NCI-H510A treated with DMSO at 0.1 percent for 48 hours (cell line): ENCODE measurements at regions not wholly inside any gene's neighbourhood (a gene's known extent, or its start where the extent isn't known, plus 50 kb on each side); places are given as distances from the start of the nearest gene placed in this dataset.
"Not testable (repeated sequence)": the region's sequence is repeated elsewhere in the genome, so short reads cannot be mapped to it uniquely, and the experiment has no call there.

Experiments used
- DNase-seq: peaks from one replicate; lab custom pipeline; 2025; lab: John Stamatoyannopoulos, UW

DNA sequence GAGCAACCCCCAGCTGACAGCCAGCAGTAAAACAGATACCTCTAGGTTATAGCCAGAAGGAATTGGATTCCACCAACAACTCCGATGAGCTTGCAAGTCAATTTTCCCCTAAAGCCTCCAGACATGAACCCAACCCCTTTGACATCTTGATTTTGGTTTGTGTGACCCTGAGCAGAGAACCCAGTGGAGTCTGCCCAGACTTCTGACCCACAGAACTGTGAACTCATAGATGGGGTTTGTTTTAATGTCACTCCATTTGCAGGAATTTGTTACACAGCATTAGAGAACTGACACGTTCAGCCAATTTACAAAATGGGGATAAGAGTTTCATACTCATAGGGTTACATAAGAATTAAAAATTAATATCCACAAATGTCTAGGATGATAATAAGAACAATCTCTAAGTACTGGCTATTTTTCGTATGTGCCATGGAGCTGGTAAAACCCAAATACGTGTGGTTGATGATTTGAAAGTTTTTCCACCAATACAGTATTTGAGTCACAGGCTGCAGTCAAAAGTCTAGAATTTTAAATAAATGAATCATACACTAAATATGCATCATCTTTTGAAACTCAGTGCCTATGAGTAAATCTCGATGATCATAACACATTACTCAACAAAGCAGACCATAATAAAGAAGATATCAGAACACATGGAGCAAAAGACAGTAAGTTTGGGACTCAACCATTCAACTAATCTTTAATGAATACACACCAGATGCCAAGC is 380.0 kb downstream of the ANAPC1 start:
- not testable (repeated sequence) for DNase-seq

DNA sequence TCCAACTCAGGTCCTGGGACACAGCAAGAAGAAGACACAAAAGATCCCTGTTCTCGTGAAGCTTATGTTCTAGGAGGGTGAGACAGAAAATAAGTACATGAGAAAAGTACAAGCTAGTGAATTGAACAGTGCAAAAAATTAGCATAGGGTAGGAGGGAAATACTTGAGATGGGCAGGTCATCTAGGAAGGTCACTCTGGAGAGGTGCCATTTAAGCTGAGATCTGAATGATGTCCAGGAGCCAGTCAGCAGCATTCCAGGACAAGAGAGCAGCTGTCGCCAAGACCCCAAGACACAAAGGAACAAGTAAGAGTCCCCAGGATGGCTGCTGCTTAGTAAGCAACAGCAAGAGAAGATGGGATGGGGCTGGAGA is 379.4 kb downstream of the ANAPC1 start:
- not testable (repeated sequence) for DNase-seq

DNA sequence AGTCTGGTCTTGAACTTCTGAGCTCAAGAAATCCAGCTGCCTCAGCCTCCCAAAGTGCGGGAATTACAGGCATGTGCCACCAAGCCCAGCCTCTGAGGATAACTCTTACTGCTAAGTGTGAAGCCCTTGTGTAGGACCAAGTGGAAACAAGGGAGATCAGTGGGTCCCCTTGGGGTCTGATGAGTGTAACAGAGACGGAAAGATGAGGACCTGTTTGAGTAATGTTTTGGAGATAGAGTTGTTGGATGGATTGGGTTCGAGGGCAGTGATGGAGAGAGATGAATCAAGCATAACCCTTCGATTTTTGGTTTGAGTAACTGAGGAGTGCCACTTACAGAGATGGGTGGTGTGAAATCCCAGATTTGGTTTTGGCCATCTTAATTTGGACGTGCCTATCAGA is 378.7 kb downstream of the ANAPC1 start:
- DNase-seq = not testable (repeated sequence)

DNA sequence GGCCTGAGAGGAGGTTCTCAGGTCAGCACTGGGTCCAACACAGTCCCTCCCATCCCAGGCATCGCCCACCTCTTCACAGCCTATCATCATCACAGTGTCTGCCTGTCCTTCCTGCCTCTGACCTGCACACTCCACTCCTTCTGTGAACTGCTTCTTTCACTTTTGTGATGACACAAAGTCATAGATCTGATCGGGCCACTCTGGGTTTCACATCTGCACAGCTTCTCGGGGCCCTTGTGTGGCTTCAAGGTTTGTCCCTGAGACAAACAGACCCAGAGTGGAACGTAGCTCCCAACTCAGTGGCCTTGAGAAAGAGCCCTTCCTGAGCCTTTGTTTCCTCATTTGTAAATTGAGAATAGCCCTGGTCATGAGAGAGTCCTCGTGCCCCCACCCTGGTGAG is 377.1 kb downstream of the ANAPC1 start:
- DNase-seq = not testable (repeated sequence)

DNA sequence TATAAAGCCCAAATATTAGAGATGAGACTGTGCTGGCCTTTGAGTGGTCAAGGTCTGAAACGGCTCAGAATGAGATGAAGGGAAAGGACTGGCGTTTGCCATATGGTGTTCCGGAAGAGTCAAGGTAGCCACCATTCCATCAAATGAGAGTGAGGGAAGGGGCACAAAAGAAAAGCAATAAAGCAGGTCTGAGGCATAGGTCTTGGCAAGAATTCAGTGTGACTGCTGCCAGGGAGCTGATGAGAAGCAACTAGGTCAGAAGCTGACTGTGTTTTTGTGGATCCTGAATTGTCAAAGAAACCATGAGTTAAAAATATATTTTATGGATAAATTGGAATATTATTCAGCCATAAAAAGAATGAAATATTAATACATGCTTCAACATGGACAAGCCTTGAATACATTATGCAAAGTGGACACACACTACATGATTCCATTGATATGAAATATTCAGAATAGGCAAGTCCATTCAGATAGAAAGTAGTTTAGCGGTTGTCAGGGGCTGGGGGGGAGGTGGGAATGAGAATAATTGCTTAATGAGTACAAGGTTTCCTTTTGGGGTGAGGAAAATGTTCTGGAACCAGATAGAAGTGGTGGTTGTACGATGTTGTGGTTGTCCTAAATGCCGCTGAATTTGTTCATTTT is 374.6 kb downstream of the ANAPC1 start:
- DNase-seq = not testable (repeated sequence)

DNA sequence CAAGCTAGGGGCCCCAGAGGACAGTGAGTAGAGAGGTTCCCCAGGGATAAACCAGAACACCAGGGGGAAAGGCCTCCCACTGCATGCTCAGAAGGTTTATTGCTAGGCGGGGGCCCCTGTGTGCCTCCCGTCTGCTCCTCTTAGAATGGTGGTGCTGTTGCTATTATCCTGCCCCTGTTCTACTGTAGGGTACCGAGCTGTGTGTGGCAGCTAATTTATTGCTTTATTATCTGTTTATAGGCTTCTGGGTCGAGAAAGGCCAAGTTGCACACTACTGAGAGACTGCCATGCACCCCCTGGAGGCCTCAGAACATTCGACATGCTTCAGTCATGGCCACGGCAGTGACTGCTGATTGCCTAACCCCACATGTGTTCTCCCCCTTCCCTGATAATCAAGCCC is 373.6 kb downstream of the ANAPC1 start:
- not testable (repeated sequence) for DNase-seq

DNA sequence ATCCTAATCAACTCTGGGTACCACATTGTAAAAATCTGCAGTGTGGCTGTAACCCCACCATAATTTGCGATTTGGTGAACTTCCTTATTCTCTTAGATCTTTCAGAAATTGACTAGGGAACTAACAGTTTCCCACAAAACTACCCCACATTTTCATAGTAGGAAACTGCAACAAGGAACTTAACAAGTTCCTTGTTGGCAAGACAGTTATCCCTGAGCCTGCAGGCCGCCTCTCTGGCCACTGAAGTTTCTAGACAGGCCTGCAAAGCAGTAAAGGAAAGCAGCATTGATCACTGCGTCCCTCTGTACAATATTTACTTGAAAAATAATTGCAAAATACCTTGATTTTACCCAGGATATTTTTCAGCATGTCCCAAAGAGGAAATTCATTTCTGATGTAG is 372.9 kb downstream of the ANAPC1 start:
- DNase-seq = not testable (repeated sequence)

DNA sequence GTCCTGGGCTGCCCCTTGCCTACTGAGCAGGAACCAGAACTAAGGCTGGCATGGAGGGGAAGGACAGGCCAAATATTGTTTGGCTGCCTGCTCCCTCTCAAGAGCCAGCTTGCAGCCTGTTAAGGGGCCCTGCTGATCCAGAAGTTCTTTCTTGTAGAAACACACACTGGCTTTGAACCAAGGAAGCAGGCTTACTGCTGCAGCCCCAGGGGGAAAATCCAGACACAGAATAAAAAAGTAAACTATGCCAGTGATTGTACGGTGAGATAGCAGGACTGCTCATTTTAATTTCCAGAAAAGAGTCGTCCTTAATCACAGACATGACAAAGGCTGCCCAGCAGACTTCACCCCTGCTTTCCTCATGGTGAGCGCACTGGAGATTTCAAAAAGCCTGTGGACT is 371.6 kb downstream of the ANAPC1 start:
- not testable (repeated sequence) for DNase-seq

DNA sequence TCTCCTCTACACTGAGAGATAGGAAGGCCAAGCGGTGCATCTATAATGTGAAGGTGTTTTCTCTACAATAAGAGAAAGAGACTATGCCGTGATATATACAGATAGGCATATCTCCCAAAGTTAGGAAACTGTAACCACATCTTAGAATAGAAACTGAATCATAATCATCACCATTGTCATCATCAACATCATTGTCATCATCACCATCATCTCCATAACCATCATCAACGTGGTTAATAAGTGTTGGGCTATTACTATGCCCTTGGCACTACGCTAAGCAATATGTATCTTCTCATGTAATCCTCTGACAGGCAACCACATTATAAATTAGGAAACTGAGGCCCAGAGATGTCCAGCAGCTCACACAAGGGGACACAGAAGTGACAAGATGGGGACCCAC is 369.9 kb downstream of the ANAPC1 start:
- DNase-seq = not testable (repeated sequence)

DNA sequence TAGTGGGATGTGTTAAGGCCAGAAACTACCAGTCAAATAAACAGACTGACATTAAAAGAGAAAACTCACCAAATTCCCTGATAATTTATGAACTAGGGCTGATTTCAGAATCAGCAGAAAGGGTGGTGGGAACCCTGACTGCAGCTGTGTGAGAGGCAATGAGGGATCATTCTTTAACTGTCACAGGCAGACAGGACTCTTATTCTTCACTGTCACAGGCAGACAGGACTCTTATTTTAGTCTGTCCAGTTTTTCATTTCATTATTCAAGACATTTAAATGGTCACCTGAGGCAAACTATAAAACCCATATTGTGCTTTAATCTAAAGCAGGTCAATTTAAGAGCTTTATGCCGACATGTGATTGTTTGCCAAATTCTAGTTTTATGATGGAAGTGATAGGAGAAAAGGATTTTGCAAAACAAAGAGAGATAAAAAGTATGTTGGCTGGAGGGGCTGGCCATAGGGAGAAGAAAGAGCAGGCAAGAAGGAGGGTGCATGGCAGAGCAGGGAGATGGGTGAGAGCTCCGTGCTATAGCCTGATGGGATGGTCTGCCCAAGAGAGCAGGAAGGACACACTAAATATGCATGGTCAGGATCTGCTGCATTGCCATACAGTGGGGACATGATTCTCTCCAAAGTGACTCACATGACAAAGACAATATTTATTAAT is 366.8 kb downstream of the ANAPC1 start:
- not testable (repeated sequence) for DNase-seq

DNA sequence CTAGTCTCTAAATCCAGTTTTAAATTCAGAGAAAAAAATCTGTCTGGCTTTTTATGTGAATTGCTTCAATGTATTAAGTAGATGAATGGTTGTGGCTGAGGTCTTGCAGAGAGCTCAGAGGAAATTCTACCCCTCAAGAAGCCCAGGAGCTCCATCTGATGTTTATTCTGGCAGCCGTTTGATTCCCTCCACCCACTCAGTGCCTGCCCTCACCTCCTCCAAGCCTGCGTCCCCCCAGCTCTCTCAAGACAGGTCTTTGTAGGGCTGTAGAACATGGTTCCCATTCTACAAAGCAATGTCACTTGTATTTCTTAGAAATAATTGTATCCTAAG is 366.3 kb downstream of the ANAPC1 start:
- DNase-seq = not testable (repeated sequence)

DNA sequence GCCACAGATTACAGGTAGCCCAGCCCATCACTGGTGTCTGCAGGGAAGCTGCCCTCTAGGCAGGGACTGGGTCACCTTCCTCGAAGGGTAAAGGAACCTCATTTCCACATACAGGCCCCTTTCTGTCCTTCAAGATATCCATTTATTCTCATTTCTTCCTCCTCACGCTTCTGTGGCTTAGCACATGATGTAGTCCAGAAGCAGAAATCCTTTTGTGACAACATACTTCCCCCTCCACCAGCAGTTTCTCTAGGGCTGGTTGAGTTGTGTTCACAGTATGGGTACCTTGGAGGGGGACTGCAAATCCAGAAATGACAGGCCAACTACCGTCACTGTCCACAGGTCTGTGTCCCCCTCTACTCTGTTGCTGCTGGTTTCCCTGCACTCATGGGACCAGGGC is 364.9 kb downstream of the ANAPC1 start:
- DNase-seq = no peak

DNA sequence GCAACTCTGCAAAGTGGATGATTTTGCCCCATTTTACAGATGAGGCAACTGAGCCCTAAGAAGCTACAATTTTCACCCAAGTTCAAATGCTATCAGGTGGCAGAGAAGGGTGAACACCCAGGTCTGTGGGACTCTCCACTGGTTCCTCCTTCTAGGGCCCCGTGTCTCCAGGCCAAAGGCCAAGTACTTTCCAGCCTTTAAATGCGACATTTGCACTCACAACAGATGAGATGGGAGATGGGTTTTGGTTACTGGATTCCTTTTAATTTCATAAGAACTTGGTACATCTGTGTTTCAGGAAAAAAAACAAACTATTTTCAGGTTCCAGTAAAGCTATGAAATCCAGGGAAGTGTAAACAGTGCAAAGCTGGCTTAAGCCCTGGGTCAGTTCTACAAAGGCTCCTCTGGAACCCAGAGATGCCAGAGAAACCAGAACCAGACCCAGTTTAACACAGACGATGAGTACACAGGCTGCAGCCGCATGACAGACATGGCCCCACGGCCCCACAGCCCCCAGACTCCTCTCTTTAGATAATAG is 361.7 kb downstream of the ANAPC1 start:
- no peak for DNase-seq

DNA sequence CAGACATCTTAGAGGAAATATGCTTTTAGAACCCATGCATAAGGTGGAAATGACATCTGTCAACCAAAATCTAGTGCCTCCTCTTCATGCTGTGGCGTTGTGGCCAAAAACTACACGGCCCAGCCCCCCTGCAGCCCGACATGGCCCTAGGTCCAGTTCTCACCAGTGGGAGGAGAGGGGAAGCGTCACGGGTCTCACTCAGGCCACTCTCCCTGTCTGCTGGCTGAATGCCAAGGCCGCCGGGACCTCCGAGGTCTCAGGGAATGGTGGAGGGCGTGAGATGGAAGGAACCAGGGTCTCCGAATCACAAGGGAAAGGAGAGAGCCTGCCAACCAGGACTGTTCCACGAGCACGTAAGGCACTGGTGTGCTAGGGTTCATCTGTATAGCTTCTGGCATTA is 361.0 kb downstream of the ANAPC1 start:
- no peak for DNase-seq

DNA sequence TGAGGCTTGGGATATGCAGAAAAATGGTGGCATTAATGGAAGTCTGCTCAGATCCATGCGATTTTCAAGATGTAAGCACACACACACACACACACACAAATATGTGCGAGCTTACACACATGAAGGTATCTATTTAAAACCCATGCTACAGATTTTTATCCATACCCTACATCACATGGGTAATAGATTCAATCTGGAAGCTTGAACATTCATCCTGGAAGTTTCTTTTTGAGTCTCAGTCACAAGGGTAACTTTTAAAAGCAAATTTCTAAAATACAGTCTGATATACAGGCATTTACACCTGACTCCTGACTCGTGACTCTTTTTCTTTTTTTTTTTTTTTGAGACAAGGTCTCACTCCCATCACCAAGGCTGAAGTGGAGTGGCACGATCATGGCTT is 359.0 kb downstream of the ANAPC1 start:
- not testable (repeated sequence) for DNase-seq

DNA sequence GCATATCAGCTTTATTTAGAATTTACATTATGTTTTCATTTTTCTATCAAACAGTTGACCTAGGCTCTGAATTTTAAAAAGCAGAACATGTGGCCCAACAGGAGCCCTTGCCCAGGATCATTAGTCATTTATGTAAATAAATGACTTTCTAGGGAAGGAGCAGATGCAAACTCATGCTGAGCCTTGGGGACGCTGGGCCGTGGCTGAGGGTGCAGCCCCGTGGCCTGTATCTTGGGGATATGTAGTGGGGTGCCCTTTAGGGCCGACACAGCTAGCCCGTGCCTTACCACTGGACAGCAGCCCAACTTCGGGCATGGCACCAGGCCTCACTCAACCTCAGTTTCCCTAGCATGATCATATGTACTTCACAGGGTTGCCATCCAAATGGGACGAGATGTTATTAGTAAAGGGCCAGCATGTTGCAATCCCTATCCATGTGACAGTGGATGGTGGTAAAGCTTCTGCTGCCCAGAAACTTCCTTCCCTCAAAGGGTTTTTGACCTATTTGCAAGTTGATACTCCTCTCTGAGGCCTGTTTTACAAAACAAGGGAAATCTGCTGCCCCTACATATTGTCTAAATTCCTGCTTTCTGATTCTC is 357.9 kb downstream of the ANAPC1 start:
- DNase-seq = not testable (repeated sequence)

DNA sequence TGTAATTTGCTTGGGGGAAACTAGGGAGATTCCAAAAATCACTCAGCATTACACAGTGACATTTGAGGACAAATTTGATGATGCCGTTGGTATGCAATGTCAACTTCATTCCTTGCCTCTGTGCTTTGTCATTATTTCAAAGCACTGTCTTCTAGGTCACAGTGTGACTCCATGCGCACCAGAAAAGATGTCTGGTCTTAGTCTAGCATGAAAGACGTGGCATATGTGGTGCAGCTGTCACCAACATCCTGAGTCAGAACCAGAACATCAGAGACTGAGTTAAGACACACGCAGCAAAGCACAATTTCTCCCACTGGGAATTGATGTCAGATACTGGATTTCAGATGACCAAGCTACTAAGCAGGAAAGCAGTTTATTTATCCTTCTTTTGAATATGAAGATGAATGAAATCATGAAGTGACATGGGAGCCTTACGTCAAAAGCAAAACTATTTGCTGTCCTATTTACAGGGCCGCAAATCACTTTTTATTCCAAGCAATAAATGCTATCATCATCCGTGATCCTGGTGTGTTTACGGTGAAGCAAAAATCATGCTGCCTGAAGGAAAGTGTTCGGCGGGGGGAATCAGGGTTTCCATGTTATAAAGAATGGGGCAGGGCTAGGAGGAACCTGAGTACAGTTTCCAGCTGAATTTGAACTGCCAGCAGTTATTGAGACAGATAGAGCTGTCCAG is 356.1 kb downstream of the ANAPC1 start:
- DNase-seq = not testable (repeated sequence)

DNA sequence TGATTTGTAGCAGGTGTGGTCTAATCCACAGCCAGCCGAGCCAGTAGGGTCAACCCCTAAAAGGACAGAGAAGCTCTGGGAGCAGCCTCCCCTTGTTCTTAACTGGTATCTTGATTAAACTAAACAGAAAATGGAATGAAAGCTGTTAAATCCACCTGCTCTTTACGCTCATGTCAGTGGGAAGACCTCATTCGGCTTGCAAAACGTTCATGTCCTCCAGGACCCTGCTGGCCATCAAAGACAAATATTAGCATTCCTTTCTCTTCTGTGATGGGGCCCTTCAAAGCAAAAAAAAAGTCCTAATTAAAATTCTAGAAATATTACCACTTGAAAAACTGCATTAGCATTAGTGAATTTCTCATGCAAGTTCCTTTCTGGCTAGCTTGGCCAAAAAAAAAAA is 355.0 kb downstream of the ANAPC1 start:
- not testable (repeated sequence) for DNase-seq

DNA sequence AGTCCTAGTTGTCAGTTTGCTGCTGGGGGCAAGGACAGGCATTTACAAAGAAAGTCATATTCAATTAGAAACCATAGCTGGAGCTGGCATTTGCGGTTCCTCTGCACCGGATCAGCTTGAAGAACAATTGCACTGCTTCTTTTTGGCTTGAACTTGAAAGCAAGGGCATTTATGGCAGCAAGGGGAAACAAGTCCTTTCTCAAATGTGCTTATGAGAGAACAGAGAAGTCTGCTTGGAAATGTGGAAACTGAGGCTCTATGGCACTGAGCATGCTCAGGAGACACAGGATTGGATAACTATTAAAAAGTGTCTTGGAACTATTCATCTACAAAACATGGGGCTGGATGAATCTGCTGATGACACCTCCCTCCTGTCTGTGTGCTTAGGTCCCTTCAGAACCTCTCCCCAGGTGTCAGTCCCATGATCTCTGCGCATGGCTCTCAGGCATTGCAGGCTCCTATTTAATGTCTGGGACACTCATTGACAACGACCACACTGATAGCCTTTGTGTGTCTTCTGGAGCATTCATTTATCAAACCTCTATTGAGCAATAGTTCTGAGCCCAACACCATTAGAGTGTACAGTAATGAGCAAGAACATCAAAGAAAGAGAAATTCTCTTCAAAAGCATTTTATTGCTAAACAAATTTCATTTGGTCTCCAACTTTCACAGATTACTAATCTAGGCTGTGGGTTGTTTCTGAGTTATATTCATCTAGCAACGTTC is 353.6 kb downstream of the ANAPC1 start:
- DNase-seq = not testable (repeated sequence)

DNA sequence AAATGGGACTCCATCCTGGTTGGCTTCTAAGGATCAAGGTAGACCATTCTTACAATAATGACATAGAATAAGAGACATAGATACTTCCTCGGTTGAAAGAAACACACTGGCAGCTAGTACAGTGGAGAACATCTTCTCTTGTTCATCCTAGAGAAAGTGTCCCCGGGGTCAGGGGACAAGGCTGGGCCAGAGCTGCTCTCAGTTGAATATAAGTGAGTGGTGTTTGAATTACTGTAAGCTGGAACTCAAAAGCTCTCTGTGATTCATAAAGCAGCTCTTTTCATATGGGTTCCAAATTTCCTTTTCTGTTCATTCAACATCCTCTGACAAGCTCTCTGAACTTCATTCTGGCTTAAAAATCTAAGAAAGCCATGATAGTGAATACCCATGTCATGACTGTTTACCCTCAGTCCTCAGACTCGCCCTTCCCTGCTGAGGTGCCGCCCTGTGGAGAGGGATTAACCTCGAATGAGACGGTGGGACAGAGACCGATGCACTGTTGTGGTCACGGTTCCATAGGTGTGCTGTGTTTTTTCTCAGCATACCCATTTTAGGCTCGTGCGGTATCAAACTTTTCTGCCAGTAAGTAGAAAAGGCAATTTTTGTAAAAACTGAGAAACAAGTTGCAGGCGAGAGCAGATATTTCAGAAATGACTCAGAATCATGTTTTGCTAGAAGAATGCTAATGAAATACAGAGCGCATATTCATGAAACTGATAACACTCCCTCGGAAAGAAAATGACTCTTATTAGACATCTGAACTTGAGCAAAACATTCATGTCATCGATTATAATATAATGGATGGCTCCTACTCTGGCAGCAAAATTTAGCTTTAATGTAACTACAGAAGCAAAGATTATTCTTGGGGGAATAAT is 351.1 kb downstream of the ANAPC1 start:
- not testable (repeated sequence) for DNase-seq
